ENCODE measurements at regions not wholly inside any gene's neighbourhood (a gene's known extent, or its start where the extent isn't known, plus 50 kb on each side); places are given as distances from the start of the nearest gene placed in this dataset.

DNA sequence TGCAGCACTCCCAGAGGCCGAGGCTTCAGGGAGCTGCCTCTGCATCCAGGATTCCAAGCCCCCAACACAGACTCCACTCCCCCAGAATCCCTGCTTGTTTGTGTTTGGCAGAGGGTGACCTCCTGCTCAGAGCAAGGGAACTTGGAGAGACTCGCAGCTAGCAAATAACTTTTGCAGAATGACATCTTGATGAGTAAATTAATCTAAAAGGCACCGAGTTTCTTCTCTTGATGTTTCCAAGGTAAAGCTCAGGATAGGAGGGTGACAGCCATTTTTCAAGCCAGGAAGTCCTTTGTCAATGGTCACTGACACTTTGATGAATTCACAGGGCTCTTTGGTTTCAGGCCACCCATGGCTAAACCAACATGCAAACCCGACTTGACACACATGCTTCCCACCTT is 523.0 kb downstream of the NTRK3 start:
- no peak for DNase-seq (ENCODE audit: low read depth)
- in situ Hi-C loops (cut with HindIII; ENCODE audit: low pct_unique_long_range_greater_than_20kb, low sequenced_read_pairs): no loop called here

DNA sequence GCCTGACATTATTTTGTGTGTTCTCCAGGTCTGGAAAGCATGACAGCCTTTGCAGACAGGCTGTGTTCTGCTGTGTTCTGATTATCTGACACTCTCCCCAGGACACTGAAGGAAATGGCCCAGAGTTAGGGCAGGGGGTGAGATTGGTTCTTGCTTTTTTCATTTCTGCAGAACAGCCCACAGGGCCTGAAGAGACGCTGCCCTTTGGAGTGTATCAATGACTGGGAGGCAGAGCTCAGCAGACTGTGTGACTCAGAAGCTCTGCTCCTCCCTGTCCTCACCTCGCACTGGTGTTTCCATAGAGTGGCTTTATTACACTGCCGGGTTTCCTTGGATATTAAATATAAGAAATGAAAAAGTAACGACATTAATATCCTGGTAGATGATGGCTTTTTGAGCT is 523.6 kb downstream of the NTRK3 start:
- in situ Hi-C loops (cut with HindIII; ENCODE audit: low pct_unique_long_range_greater_than_20kb, low sequenced_read_pairs): no loop called here
- DNase-seq (ENCODE audit: low read depth): peak; percentile 33

DNA sequence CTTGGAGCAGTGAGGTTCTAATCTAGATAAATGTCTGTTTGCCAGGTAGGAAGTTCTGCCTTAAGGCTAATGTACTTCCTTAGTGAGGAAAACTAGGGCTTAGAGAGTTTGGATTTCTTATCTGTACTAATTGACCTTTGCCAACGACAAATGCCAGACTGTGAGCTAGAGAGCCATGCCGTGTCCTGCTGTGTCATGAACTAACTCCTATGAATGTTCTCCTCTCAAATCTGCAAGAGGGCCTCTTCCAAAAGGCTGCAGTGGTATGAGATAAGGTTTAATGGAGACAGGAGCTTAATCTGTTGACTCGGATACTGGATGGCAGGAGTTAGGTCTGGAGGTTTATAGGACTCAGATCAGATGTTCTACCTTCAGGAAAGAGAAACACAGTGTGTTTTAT is 524.9 kb downstream of the NTRK3 start:
- no peak for DNase-seq (ENCODE audit: low read depth)

DNA sequence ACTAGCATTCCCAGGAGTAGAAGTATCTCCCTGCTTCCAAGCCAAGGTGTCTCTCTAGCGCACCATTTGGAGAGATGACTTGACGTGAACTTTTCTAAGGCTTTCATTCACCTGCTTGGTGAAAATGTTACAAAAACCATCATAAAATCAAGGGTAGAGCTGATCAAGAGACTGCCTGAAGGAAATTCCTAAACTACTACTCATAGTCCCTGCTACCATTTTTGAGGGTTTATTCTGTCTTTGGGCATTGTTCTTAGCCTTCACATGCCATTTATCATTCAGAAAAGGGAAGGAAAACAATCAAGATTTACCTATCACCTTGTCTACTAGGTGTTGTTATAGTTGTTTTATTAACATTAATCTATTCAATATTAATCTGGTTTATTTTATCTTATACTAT is 525.8 kb downstream of the NTRK3 start:
- in situ Hi-C loops (cut with HindIII; ENCODE audit: low pct_unique_long_range_greater_than_20kb, low sequenced_read_pairs): no loop called here
- DNase-seq (ENCODE audit: low read depth): no peak

More for the DNA sequence above, 524.9 kb downstream of the NTRK3 start:
- in situ Hi-C loops (cut with HindIII; ENCODE audit: low pct_unique_long_range_greater_than_20kb, low sequenced_read_pairs): no loop called here

DNA sequence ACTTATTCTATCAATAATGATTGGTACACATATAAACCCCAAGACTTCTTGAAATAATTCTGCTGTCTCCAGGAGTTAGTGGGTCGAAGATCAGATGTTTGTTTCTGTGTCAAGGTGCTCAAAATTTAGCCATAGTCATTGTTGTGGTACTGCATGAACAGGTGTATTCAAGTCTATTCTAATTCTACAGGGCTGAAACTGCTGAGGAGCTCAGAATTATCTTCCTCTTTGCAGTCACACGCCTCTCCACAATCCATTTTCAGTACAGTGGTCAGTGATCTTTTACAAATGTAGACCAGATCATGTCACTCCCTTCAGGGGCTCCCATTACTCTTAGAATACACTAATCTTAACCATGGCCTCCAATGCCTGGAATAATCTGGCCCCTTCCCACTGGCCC is 527.5 kb downstream of the NTRK3 start:
- DNase-seq (ENCODE audit: low read depth): no peak
- in situ Hi-C loops (cut with HindIII; ENCODE audit: low pct_unique_long_range_greater_than_20kb, low sequenced_read_pairs): no loop called here

DNA sequence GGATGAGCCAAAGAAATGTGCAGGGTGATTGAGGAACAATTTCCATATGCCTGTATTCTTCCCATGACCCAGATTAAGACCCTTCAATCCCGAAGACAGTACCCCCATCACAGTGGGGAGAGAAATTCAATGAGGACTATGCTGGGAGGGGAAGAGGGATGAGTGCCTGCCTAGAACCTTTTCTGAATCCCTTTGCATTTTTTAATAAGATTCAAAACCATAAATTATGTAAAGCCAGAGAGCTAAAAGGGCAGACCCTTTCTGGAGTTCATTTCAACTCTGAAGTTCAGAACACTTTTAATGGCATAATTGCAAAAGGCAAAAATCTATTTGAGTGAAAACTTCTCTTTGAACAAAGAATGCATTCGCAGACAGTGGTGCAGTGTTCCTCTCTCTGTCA is 529.5 kb downstream of the NTRK3 start:
- in situ Hi-C loops (cut with HindIII; ENCODE audit: low pct_unique_long_range_greater_than_20kb, low sequenced_read_pairs): no loop called here

DNA sequence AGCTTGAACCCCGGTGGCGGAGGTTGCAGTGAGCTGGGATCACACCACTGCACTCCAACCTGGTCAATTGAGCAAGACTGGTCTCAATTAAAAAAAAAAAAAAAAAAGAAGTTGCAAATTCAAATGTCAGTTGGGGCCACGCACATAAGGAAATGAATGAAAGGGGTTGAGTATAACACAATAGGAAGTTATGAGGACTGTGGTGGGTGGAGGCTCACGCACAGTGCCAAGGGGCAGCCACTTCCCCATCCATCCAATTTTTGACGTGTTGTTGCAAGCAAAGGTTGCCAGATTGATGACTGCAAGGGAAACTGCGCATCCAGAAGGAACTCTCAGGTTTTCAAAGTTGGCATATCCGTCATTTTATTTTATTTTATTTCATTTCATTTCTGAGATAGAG is 532.2 kb downstream of the NTRK3 start:
- in situ Hi-C loops (cut with HindIII; ENCODE audit: low pct_unique_long_range_greater_than_20kb, low sequenced_read_pairs): no loop called here

More for the DNA sequence above, 529.5 kb downstream of the NTRK3 start:
- no peak for DNase-seq (ENCODE audit: low read depth)

DNA sequence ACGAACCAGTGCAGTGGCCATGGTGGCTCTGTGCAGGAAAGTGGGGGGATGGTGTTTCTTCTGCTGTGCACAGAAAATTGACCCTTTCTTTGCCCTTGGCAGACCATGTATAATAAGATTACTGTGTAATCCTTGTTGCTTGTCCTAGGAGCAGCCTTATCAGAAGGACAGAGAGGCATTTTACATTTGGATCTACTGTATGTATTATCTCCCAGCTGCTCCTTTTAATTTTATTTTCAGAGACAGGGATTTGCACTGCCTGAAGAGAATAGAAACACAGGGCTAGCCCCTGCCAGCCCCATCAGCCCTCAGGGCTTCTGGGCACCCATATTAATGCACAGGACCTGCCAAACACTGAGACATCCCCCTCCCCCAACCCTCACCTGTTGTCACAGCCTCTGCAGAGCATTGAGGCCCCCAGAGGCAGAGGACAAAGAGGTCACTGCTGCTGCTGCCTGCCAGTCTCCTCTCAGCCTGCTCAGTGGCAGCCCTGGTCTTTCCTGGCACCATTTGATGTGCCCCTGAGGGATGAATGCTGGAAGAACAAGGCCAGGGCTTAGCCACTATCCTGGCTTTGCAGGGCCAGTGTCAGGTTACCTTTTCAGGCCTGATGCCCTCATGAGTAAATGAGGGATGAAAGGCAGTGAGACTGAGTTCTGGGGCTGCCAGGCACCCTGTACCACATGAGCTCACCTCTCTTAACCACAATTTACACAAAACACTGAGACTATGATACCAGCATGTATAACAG is 533.4 kb downstream of the NTRK3 start:
- no peak for DNase-seq (ENCODE audit: low read depth)

More for the DNA sequence above, 532.2 kb downstream of the NTRK3 start:
- DNase-seq (ENCODE audit: low read depth): no peak

DNA sequence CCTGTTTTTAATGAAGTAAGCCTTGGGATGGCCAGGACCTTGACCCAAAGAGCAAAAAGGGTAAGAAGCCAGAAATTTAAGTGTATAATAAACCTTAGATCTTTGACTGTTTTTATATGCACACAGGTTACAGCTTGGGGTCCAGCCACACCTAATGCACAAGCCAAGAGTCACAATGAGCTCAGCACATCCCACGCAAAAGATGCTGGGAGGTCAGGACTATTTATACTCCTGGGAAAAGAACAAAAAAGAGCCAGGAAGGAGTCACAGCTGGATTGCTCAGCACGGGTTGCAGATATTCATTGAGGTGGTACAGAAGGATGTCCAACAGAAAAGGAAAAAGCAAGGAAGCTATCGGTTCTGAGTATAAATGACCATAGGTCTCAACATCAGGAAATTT is 536.3 kb downstream of the NTRK3 start:
- in situ Hi-C loops (cut with HindIII; ENCODE audit: low pct_unique_long_range_greater_than_20kb, low sequenced_read_pairs): no loop called here
- no peak for DNase-seq (ENCODE audit: low read depth)

More for the DNA sequence above, 533.4 kb downstream of the NTRK3 start:
- in situ Hi-C loops (cut with HindIII; ENCODE audit: low pct_unique_long_range_greater_than_20kb, low sequenced_read_pairs): no loop called here

DNA sequence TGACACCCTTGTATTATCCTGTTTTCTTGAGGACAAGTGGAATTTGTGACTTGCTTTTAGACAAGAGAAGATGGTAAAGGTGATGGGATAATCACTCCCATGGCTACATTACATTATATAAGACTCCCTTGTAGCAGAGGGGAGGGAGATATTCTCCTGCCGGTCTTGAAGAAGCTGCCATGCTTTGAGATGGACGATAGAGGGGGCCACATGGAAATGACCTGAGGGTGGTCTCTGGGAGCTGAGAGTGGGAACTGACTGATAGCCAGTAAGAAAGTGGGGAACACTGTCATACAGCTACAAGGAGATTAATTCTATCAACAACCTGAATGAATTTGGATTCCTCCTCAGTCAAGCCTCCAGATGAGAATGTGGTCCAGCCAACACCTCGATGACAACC is 540.1 kb downstream of the NTRK3 start:
- in situ Hi-C loops (cut with HindIII; ENCODE audit: low pct_unique_long_range_greater_than_20kb, low sequenced_read_pairs): no loop called here
- DNase-seq (ENCODE audit: low read depth): no peak

DNA sequence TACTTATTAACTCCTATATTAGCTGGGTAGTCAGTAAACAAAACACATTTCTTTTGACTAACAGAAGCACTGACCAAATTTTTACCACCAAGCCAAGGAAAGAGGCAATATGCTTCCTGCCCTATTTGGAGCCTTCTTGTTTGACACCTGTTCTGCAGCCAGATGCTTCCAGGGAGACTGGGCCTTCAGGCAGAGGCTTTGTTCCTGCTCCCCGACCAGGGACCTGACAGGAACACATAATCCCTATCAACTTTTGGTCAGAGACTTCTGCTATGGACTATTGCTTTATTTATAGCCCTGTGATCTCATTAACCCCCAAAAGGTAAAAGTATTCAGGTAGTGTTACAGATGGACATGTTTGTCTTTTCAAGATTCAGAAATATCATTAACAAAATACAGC is 541.3 kb downstream of the NTRK3 start:
- in situ Hi-C loops (cut with HindIII; ENCODE audit: low pct_unique_long_range_greater_than_20kb, low sequenced_read_pairs): no loop called here
- DNase-seq (ENCODE audit: low read depth): no peak

DNA sequence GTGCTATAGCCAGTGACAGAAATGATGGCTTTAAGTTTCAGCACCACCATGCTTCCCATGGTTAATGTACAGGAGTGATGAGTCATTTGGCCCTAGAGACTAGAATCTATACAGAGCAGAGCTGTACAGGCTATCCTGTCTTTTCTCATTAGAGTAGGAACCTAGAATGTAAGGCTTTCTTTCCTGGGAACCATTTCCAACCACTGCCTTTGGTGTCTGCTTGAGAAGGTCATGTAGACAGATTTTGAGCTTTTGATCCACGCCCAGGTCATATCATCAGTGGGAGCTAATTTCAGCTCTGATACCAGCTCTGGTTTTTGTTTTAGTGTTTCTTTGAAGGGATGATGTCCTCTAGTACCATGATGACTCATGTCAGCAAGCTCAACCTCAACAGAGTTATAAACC is 543.1 kb downstream of the NTRK3 start:
- in situ Hi-C loops (cut with HindIII; ENCODE audit: low pct_unique_long_range_greater_than_20kb, low sequenced_read_pairs): no loop called here
- DNase-seq (ENCODE audit: low read depth): no peak

DNA sequence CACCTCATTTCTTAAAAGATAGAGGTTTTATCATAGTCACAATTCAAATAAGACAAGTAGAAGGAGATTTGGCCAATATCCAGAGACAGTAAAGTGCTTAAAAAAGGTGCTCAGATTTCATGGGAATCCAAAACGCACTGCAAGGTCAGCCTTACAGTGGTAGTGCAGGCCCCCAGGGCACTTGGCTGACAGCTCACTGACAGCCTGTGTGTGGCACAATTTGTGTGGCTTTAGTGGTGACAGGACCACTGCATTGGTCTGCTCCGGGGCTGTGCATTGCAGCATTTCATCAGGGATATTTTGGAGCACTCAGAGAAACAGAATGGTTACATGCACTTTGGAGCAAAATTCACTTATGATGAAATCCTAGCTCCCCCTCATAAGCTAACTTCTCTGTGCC is 544.3 kb downstream of the NTRK3 start:
- in situ Hi-C loops (cut with HindIII; ENCODE audit: low pct_unique_long_range_greater_than_20kb, low sequenced_read_pairs): no loop called here
- DNase-seq (ENCODE audit: low read depth): no peak

DNA sequence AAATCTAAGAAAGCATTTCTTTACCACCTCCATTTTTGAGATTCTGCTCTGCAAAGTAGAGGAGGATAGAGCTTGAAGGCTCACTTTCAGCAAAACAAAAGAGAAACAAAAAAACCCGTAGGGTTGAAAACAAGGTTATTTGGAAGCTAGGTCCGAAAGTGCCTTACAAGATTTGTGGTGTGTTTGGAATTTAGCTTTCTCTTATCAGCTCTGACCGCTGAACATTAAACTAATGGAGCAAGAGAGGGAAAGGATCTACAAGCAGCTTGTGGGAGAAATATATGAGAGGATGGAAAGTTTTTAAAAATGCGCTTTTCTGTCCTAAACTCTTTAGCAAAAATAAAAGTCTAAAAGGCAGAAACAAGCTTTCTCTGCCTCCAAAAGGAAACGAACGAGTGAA is 545.5 kb downstream of the NTRK3 start:
- in situ Hi-C loops (cut with HindIII; ENCODE audit: low pct_unique_long_range_greater_than_20kb, low sequenced_read_pairs): no loop called here
- no peak for DNase-seq (ENCODE audit: low read depth)

DNA sequence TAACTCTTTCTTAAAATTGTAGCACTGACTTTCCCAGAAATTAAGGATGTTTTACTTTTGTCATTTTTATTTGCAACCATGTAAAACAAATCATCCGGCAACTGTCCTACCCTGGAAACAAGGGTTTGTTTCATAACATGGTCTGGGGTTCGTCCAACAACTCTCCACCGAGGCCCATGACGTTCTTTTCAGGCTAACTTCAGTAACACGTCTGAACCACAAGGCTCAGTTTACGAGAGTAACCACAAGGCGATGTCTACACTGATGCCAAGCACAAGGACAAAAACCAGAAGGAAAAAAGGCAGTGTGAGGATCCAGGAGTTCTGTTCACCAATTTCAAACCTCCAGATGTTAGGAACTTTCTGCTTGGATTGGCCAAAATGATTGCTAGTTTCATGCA is 546.1 kb downstream of the NTRK3 start:
- in situ Hi-C loops (cut with HindIII; ENCODE audit: low pct_unique_long_range_greater_than_20kb, low sequenced_read_pairs): no loop called here
- DNase-seq (ENCODE audit: low read depth): no peak

DNA sequence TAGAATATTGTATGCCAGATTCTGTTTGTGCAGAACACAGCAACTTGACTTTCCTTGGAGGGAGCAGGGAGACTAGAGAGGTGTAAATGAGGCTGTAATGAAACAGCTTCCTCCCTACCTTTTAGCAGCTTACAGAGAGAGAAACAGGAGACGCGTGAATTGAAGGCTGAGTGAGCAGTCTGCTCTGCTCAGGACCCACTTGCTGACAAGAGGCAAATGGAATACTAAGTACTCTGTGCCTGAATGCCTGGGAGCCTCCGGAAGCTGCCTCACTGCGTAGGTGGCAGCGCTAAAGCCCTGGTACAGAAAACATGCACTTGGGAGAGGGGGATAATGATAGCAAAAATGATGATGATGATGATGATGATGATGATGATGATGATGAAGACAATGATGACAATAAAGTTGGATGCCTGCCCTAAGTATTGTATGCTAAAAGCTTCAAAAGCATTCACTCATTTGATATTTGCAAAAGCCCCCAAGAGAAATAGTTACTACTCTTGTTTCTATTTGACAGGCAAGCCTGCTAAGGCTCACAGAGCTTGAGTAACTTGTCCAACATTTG is 548.9 kb downstream of the NTRK3 start:
- no peak for DNase-seq (ENCODE audit: low read depth)
- in situ Hi-C loops (cut with HindIII; ENCODE audit: low pct_unique_long_range_greater_than_20kb, low sequenced_read_pairs): no loop called here

DNA sequence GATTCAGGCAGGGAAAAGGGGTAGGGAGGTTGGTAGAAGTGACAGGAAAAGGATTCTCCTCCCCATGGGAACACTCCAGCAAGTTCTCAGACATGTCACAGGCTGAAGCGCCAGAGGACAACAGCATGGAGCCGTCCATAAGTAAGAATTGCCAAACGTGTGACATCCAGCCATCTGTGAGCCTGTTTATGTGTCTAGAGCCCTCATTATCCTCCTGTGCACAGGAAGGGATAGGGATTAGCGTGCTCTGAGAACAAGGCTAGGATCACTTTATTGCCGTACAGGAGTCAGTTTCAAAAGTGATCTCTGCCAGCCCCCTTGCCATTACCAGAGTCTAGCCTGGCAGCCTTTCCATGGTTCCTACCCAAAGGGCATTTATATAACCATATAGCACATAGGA is 549.5 kb downstream of the NTRK3 start:
- no peak for DNase-seq (ENCODE audit: low read depth)
- in situ Hi-C loops (cut with HindIII; ENCODE audit: low pct_unique_long_range_greater_than_20kb, low sequenced_read_pairs): no loop called here

DNA sequence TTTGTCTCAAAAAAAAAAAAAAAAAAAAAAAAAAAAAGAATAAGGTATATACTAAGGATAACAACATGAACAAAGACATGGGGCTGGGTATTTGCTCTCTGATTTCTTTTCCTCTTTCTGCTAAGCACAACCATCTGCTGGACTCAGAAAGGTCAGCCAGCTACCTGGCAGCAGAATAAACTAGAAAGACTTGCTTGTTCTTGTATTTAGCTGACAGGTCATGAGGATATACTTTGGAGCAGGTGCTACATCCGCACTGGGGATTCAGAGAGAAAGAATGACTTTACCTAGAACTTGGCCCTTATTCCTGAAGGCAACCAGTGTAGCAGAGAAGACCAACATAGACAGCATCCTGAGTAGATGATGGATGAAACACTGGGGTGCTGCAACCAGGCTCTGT is 550.5 kb downstream of the NTRK3 start:
- DNase-seq (ENCODE audit: low read depth): no peak

DNA sequence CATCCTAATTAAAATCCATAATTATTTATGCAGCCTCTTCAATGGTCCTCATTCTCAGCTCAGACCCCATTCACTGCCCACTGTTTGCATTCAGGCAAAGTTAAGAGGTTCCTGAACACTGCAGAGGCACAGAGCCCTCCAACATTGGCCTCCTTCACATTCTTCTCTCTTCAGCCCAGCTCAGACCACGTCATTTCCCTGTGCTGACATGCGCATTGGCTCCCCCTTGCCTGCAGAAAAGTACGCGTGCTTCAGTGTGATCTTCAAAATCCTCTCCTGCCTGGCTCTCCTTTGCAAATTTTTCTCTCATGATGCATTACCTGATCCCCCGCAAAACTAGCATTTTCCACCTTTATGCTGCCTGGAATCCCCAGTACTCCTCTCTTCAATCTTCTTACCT is 552.3 kb downstream of the NTRK3 start:
- in situ Hi-C loops (cut with HindIII; ENCODE audit: low pct_unique_long_range_greater_than_20kb, low sequenced_read_pairs): no loop called here
- no peak for DNase-seq (ENCODE audit: low read depth)

More for the DNA sequence above, 550.5 kb downstream of the NTRK3 start:
- in situ Hi-C loops (cut with HindIII; ENCODE audit: low pct_unique_long_range_greater_than_20kb, low sequenced_read_pairs): no loop called here

Data from Caki2 (cell line).